Spleen (tissue), 11 donors: ENCODE measurements at regions not wholly inside any gene's neighbourhood (a gene's known extent, or its start where the extent isn't known, plus 50 kb on each side); places are given as distances from the start of the nearest gene placed in this dataset.

Source experiments
- DNase-seq: peaks from one replicate; pipeline ENCODE4 v3.0.0-alpha.2; 2020
- H3K27ac ChIP-seq, 8 donors: fragments of 200-600 bp; sonication (generic) in 7 of 8; 1 replicate in 4 of 8; 2 replicates in 4 of 8; pipeline versions ENCODE4 v1.5.0 to v1.8.0; 2016 to 2021; ENCODE audit warnings: inconsistent platforms in 4 of 8, mild to moderate bottlenecking in 4 of 8, moderate library complexity in 1 of 8
- H3K27me3 ChIP-seq, 7 donors: fragments of 200-600 bp; sonication (generic) in 6 of 7; replicated peaks in 1 of 7; 1 replicate in 4 of 7; 2 replicates in 3 of 7; pipeline versions ENCODE4 v1.5.0 to v1.8.0; 2016 to 2021; ENCODE audit warnings: inconsistent platforms in 3 of 7, mild to moderate bottlenecking in 1 of 7
- H3K36me3 ChIP-seq, 6 donors: fragments of 200-600 bp; sonication (generic) in 5 of 6; 1 replicate in 4 of 6; 2 replicates in 2 of 6; pipeline versions ENCODE4 v1.5.0 to v1.8.0; 2016 to 2021; ENCODE audit warnings: inconsistent platforms in 2 of 6
- H3K4me1 ChIP-seq, 6 donors: fragments of 200-600 bp; sonication (generic) in 5 of 6; 1 replicate in 3 of 6; 2 replicates in 3 of 6; pipeline versions ENCODE4 v1.5.0 to v1.8.0; 2016 to 2021; ENCODE audit warnings: inconsistent platforms in 3 of 6
- H3K4me3 ChIP-seq, 8 donors: fragments of 200-600 bp; sonication (generic) in 7 of 8; 1 replicate in 4 of 8; 2 replicates in 4 of 8; pipeline versions ENCODE4 v1.5.0 to v1.8.0; 2016 to 2021; ENCODE audit warnings: inconsistent platforms in 4 of 8, mild to moderate bottlenecking in 4 of 8, moderate library complexity in 2 of 8
- H3K9me3 ChIP-seq, 8 donors: fragments of 200-600 bp; sonication (generic) in 7 of 8; 1 replicate in 4 of 8; 2 replicates in 4 of 8; pipeline versions ENCODE4 v1.5.0 to v1.8.0; 2016 to 2021; ENCODE audit warnings: inconsistent platforms in 4 of 8
- POLR2A ChIP-seq, 3 donors: fragments of 450-650 bp; IDR thresholded peaks; one replicate each; pipeline ENCODE4 v1.5.1; 2017; ENCODE audit warnings: antibody characterized with exemption in 3 of 3, mild to moderate bottlenecking in 1 of 3
- POLR2AphosphoS5 ChIP-seq, 3 donors: sonication (generic); formaldehyde crosslinking; IDR thresholded peaks; one replicate each; pipeline ENCODE4 v1.5.1; 2017; ENCODE audit warnings: antibody characterized with exemption in 3 of 3
- WGBS, 5 donors: extraction: QIAGEN DNeasy Blood & Tissue Kit in 3 of 5; methylation state at CpG; one replicate each; pipeline versions ENCODE4 v1.1.5 to v1.1.7; 2013 to 2018; 5-methylcytosine and 5-hydroxymethylcytosine counted together
- intact Hi-C: fragments of 100-400 bp; cut with DNase I; formaldehyde crosslinking; loops from one replicate; pipeline ENCODE4 v1.15.0; 2023; ENCODE audit warnings: low total_unique reads
- TF ChIP-seq, protein P1 (sequence below), 11 experiments: fragments of 200-600 bp in 7 of 11; fragments of 450-650 bp in 4 of 11; sonication (generic) in 4 of 11; IDR thresholded peaks in 8 of 11; conservative IDR thresholded peaks in 3 of 11; 1 replicate in 7 of 11; 2 replicates in 4 of 11; pipeline versions ENCODE4 v1.4.0 to v1.8.0; 2016 to 2021; ENCODE audit warnings: antibody characterized with exemption in 11 of 11, inconsistent platforms in 4 of 11, mild to moderate bottlenecking in 1 of 11
- donor health status: healthy with polysubstance abuse.
- donor health status: DM: no; HTN: no; CAD: no; lungs with moderate emphysema.
- donor health status: DM: no; HTN: no; CAD: no.
- donor health status: Bipolar disorder and iron deficiency.
- donor health status: healthy.
- donor health status: DM: no; HTN: no; CAD: no.
- donor health status: DM: yes; HTN: yes; CAD: no.

DNA sequence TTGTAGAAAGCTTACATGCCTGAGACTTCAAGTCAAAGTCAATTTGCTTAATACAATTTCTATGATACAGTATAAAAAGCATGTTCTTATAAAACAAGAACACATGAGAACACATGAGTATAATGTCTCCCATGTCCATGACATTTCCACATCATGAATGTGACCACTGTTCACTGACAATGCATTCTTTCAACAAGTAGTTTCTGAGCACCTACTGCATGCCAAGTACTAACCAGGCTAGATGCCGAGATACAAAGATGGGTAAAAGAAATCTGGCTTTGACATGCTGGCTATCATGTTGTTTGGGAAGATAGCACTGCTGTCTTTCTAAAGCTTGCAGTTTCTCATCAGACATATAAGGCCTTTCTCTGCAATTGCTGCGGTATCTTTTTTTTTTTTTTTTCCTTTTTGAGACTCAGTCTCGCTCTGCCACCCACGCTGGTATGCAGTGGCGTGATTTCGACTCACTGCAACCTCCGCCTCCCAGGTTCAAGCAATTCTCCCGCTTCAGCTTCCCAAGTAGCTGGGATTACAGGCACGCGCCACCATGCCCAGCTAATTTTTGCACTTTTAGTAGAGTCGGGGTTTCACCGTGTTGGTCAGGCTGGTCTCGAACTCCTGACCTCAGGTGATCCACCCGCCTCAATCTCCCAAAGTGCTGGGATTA is 123.6 kb upstream of the DST start:
- Histone ChIP-seq H3K36me3 (no peaks in the 10 kb centered on the region), H3K4me3 (no peak overlapping the region), H3K9me3 (no peaks in the 10 kb centered on the region), H3K4me1 (peaks cover 0 to 10% (median 2%) of the 10 kb centered on the region in 6 donors), H3K27me3 (no peaks in the 10 kb centered on the region), H3K27ac (no peak overlapping the region)
- DNase-seq = no peak
- intact Hi-C loops = no loop called here
- 92 to 98% (median 95%) methylated on average over 14 of the region's 14 CpGs for WGBS, 5 donors
- no peak for TF ChIP-seq POLR2AphosphoS5 (IDR thresholded peaks at IDR 0.05)

GRCh38 chr6:56765494-56765893 is 122.8 kb upstream of the DST start:
- H3K27me3 ChIP-seq = no peaks in the 10 kb centered on the region
- no peak overlapping the region for H3K4me3 ChIP-seq
- H3K4me1 ChIP-seq = peaks cover 0 to 10% (median 2%) of the 10 kb centered on the region in 6 donors
- H3K9me3 ChIP-seq = no peaks in the 10 kb centered on the region
- no peak overlapping the region for H3K27ac ChIP-seq
- WGBS, 5 donors = 87 to 92% (median 90%) methylated on average over 2 of the region's 2 CpGs
- no peak for DNase-seq
- TF ChIP-seq POLR2AphosphoS5 (IDR thresholded peaks at IDR 0.05) (no peak), POLR2A (IDR thresholded peaks at IDR 0.05) (no peak)
- TF ChIP-seq, protein P1, sequence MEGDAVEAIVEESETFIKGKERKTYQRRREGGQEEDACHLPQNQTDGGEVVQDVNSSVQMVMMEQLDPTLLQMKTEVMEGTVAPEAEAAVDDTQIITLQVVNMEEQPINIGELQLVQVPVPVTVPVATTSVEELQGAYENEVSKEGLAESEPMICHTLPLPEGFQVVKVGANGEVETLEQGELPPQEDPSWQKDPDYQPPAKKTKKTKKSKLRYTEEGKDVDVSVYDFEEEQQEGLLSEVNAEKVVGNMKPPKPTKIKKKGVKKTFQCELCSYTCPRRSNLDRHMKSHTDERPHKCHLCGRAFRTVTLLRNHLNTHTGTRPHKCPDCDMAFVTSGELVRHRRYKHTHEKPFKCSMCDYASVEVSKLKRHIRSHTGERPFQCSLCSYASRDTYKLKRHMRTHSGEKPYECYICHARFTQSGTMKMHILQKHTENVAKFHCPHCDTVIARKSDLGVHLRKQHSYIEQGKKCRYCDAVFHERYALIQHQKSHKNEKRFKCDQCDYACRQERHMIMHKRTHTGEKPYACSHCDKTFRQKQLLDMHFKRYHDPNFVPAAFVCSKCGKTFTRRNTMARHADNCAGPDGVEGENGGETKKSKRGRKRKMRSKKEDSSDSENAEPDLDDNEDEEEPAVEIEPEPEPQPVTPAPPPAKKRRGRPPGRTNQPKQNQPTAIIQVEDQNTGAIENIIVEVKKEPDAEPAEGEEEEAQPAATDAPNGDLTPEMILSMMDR (IDR thresholded peaks at IDR 0.05 in 8 of 11, conservative IDR thresholded peaks at IDR 0.05 in 3 of 11) = no peak
- no peaks in the 10 kb centered on the region for H3K36me3 ChIP-seq
- intact Hi-C loops = no loop called here

DNA sequence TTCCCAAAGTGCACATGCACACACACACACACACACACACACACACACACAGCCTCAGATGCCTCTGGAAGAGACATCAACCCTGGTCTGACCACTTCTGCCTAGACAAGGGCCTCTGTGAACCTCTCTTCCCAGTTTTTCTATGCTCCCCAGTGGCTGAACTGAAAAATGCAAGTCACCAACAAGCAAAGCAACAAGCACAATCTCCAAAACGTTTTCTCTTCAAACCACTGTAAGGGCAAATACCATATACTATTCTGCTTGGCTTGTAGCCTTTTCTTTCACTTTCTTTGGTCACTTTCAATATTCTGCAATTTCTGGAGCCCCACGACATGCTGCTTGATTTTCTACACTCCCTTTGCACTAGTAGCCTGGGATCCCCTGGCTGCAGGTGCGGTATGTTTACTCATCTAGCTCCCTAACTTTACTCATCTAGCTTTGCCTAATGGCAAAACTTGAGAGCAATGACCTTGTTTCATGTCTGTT is 121.4 kb upstream of the DST start:
- Histone ChIP-seq H3K9me3 (no peaks in the 10 kb centered on the region), H3K27ac (no peak overlapping the region), H3K36me3 (no peaks in the 10 kb centered on the region), H3K27me3 (no peaks in the 10 kb centered on the region), H3K4me3 (no peak overlapping the region), H3K4me1 (peaks cover 0 to 12% (median 2%) of the 10 kb centered on the region in 6 donors)
- DNase-seq = no peak
- WGBS, 5 donors = 37 to 47% (median 46%) methylated on average over 3 of the region's 3 CpGs
- TF ChIP-seq POLR2AphosphoS5 (IDR thresholded peaks at IDR 0.05) = no peak
- TF ChIP-seq, protein P1 (IDR thresholded peaks at IDR 0.05 in 8 of 11, conservative IDR thresholded peaks at IDR 0.05 in 3 of 11) = peak in 5 of 11 experiments; percentile 8 to 32 (median 27)
- no peak for TF ChIP-seq POLR2A (IDR thresholded peaks at IDR 0.05)
- intact Hi-C loops = no loop called here

GRCh38 chr6:56761651-56762050 is 119.0 kb upstream of the DST start:
- Histone ChIP-seq H3K27me3 (no peaks in the 10 kb centered on the region), H3K9me3 (no peaks in the 10 kb centered on the region), H3K36me3 (no peaks in the 10 kb centered on the region), H3K27ac (no peak overlapping the region), H3K4me3 (no peak overlapping the region), H3K4me1 (peaks cover 0 to 24% (median 8%) of the 10 kb centered on the region in 6 donors)
- 35 to 49% (median 40%) methylated on average over 1 of the region's 1 CpG for WGBS, 5 donors
- TF ChIP-seq, protein P1 (IDR thresholded peaks at IDR 0.05 in 8 of 11, conservative IDR thresholded peaks at IDR 0.05 in 3 of 11) = no peak
- intact Hi-C loops = no loop called here
- DNase-seq = no peak
